Thymus (tissue), 11 donors: ENCODE measurements at regions not wholly inside any gene's neighbourhood (a gene's known extent, or its start where the extent isn't known, plus 50 kb on each side); places are given as distances from the start of the nearest gene placed in this dataset.
A peak's percentile ranks its signal among the peaks of the same experiment; 100 is the strongest.

Source experiments
- DNase-seq, 9 donors: peaks; one replicate each; pipeline ENCODE4 v3.0.0-alpha.2; 2013; ENCODE audit warnings: low spot score in 9 of 9, low read depth in 6 of 9, missing footprints in 1 of 9
- H3K27ac ChIP-seq, 2 donors: one replicate each; pipeline ENCODE4 v1.5.1; 2013; ENCODE audit warnings: control low read depth in 1 of 2, low read depth in 1 of 2, low read length in 1 of 2, mild to moderate bottlenecking in 1 of 2, moderate library complexity in 1 of 2
- H3K27me3 ChIP-seq, 2 donors: one replicate each; pipeline ENCODE4 v1.5.1; 2013; ENCODE audit warnings: low read length in 1 of 2; ENCODE audit not compliant: control insufficient read depth in 2 of 2, insufficient read depth in 1 of 2
- H3K36me3 ChIP-seq, 2 donors: one replicate each; pipeline ENCODE4 v1.5.1; 2013; ENCODE audit warnings: low read length in 1 of 2, mild to moderate bottlenecking in 1 of 2, moderate library complexity in 1 of 2; ENCODE audit not compliant: control insufficient read depth in 2 of 2, insufficient read depth in 2 of 2
- H3K4me1 ChIP-seq, 2 donors: one replicate each; pipeline ENCODE4 v1.5.1; 2013; ENCODE audit warnings: low read length in 2 of 2; ENCODE audit not compliant: control insufficient read depth in 2 of 2, insufficient read depth in 2 of 2
- H3K4me3 ChIP-seq, 2 donors: one replicate each; pipeline ENCODE4 v1.5.1; 2013; ENCODE audit warnings: low read length in 2 of 2, control low read depth in 1 of 2, mild to moderate bottlenecking in 1 of 2
- H3K9me3 ChIP-seq, 2 donors: one replicate each; pipeline ENCODE4 v1.5.1; 2013; ENCODE audit warnings: low read length in 1 of 2, mild to moderate bottlenecking in 1 of 2; ENCODE audit not compliant: control insufficient read depth in 2 of 2, insufficient read depth in 1 of 2
- WGBS: extraction: QIAGEN DNeasy Blood & Tissue Kit; methylation state at CpG from one replicate; pipeline ENCODE4 v1.1.7; 2013; 5-methylcytosine and 5-hydroxymethylcytosine counted together
- donor health status: healthy.

DNA sequence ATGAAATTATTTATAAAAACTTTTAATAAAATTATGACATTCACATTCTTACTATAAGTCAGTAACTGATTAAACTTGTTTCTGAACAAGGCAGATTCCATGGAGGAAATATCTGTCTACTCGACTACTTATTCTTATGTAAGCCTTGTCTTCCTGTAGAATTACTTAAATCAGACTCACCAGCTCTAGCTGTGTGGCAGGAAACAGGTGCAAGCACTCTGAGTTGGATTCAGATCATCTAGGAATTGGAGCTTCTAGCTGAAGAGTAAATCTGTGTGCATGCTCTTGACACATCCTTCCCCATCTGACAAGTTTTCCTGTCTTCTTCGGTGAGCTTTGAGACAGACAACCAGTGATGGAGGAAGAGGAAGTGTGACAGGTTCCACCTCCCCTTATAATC lies 284.7 kb downstream of the TRIB2 start:
- Histone ChIP-seq H3K4me1 (no peaks in the 10 kb centered on the region), H3K4me3 (no peak overlapping the region), H3K9me3 (no peaks in the 10 kb centered on the region), H3K27ac (no peak overlapping the region), H3K27me3 (no peaks in the 10 kb centered on the region), H3K36me3 (no peaks in the 10 kb centered on the region)
- DNase-seq: peak in 2 of 9 donors; percentile 8 to 19
- 7% methylated on average over 2 of the region's 2 CpGs for WGBS

DNA sequence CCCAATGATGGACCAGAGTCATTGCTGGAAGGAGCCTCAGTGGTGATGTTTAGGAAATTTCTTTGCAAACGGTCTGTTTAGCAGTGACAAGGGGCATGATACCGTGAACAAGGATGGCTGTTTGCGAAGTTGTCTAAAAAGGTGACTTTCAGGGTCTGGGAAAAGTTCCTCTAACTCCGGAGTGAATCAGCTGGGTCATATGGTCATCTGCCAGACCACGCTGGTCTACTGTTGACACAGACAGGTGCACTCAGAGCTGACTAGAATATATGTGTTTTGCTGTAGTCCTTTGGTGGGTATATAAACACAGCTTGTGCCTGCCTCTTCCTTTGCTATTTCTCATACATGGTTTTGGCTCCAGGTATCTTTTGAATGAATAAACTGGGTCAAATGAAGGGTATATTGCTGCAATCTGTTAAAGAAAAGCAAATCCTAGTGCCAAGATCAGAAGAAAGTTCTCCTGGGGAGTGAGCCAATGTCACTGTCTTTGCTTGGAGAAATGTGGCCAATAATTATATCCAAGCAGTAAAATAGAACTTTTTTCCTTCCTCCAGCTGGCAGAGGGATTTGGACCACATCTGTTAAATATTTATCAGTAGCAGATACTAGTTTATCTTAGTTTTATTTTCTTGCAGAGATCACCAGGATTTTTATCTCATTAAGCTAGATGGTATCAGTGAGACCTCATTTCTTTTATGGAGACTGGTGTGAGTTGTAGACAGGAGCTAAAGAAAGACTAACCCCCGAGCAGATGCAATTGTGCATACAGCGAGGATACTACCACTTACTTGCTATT lies 286.0 kb downstream of the TRIB2 start:
- H3K4me3 ChIP-seq: no peak overlapping the region
- H3K27me3 ChIP-seq: no peaks in the 10 kb centered on the region
- DNase-seq: no peak
- H3K27ac ChIP-seq: no peak overlapping the region
- 93% methylated on average over 7 of the region's 7 CpGs for WGBS
- no peaks in the 10 kb centered on the region for H3K36me3 ChIP-seq
- H3K4me1 ChIP-seq: no peaks in the 10 kb centered on the region
- H3K9me3 ChIP-seq: no peaks in the 10 kb centered on the region

DNA sequence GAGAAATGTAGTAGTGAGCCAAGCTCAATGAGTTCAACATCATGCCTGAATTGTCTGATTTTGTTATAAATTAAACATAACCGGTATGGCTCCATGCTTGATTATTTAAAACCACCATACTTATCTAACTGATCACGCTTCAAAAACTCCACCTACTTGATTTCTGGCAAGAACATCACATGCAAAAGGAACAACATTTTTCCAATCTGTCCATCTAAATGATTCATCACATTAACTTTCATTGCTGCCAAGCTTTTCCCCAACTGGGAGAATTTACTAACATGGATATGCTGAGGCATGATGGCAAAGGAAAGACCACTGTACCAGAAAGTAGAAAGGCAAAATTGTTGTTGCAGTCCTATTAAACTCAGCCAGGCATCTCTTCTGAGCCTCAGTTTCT lies 286.8 kb downstream of the TRIB2 start:
- DNase-seq: no peak
- H3K27ac ChIP-seq: no peak overlapping the region
- H3K27me3 ChIP-seq: no peaks in the 10 kb centered on the region
- 91% methylated on average over 2 of the region's 2 CpGs for WGBS
- no peaks in the 10 kb centered on the region for H3K36me3 ChIP-seq
- no peak overlapping the region for H3K4me3 ChIP-seq
- no peaks in the 10 kb centered on the region for H3K4me1 ChIP-seq
- no peaks in the 10 kb centered on the region for H3K9me3 ChIP-seq

DNA sequence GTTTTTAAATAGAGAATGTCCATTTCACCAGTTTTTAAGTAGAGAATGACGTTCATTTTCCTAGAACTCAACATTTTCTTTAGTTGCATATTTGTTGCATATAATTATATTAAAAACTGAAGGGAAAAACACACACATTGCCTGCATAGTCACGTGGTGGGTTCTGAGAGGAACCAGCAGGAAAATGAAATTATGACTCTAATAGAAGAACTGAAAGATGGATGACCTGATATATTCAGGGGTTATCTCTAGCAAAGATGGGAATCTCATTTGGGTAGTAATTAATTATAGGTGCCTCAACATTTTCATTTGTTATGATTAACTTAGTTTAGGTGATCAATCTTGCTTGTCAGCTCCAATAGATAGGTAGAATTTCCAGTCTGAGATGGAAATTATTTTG lies 288.3 kb downstream of the TRIB2 start:
- 94% methylated on average over 2 of the region's 2 CpGs for WGBS
- H3K27ac ChIP-seq: no peak overlapping the region

DNA sequence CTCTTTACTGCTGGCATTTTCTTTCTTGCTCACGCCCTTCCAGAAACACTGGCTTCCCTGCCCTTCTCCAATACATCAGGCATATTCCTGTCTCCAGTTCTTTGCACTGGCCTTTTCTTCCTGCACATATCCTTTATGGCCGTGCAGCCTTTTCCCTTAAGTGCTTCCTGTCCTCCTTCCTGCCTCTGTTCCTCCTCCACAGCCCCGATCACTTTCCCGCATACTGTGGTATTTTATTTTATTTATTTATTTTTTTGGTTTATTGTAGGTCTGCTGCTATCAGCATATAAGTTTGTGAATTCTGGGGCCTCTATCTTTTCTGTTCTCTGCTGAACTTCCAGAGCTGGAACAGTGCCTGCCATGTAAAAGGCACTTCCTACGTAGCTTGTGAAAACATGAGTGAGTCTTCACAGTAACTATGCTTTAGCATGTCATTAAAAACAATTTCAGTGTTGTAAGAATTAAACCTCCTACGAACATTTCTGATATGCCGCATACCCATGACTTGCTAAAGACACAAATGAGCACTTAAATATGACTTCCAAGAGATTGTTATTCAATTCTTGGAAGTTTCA lies 289.1 kb downstream of the TRIB2 start:
- 94% methylated on average over 7 of the region's 7 CpGs for WGBS
- no peak overlapping the region for H3K4me3 ChIP-seq
- no peaks in the 10 kb centered on the region for H3K27me3 ChIP-seq
- DNase-seq: no peak
- no peaks in the 10 kb centered on the region for H3K4me1 ChIP-seq
- no peaks in the 10 kb centered on the region for H3K36me3 ChIP-seq
- H3K27ac ChIP-seq: no peak overlapping the region
- H3K9me3 ChIP-seq: no peaks in the 10 kb centered on the region

More for the DNA sequence above, 288.3 kb downstream of the TRIB2 start:
- Histone ChIP-seq H3K27me3 (no peaks in the 10 kb centered on the region), H3K36me3 (no peaks in the 10 kb centered on the region), H3K4me1 (no peaks in the 10 kb centered on the region), H3K4me3 (no peak overlapping the region), H3K9me3 (no peaks in the 10 kb centered on the region)
- DNase-seq: no peak

DNA sequence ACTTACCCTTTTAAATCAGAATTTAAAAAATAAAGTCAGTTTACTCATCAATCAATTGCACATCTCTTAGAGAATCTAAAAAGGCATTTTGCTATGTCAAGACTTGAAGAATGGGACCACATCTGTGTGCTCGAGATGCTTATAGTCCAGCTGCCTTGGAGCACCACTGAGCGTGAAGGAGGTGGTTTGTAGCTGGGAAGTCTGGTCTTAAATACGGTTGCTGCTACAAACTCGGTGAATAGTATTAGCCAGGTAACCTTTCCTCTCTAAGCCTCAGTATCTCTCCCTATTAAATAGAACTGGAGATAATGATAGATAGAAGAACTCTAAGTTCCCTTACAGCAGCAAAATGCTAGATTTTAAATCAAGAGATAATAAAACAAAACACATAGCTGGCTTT lies 289.7 kb downstream of the TRIB2 start:
- Histone ChIP-seq H3K9me3 (no peaks in the 10 kb centered on the region), H3K4me3 (no peak overlapping the region), H3K27ac (no peak overlapping the region), H3K4me1 (no peaks in the 10 kb centered on the region), H3K36me3 (no peaks in the 10 kb centered on the region), H3K27me3 (no peaks in the 10 kb centered on the region)
- WGBS: 93% methylated on average over 4 of the region's 4 CpGs
- DNase-seq: no peak

DNA sequence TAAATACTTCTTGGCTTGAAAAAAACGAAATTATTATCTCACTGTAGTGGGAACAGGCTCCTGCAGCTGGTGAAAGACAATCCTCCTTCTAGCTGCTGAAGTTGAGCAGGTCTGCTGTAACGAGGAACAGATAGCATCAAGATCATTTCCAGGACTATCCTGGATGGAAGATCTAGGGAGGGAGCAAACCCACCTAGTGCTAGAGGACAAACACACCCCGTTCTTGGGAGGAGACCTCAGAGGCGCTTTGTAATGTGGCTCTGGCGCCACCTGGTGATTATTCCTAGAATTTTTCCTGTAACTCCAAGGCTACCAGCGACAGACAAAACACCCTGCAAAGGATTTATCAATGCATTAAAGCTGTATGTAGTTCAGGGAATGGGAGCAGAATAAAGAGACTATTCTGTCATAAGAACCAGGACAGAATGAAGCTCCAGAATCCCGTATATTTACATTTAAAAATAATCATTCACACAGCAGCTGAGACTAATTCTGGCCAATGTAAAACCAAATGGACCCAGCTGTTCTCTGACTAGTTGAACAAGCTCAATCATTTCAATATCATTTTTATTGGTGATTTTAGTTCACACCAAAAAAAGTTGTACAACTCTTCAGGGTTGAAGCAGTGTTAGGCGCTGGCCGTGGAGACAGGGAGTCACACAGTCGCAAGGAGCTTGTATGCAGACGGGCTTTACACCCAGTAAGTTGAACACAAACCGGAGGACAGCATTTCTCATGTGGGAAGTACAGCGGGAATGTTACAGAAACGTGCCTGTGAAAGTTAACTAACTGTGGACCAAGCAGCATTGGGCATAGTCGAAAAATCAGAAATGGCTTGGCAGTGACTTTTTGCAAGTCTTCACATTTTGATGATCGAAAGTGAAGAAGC lies 290.3 kb downstream of the TRIB2 start:
- Histone ChIP-seq H3K27me3 (no peaks in the 10 kb centered on the region), H3K4me3 (no peak overlapping the region), H3K9me3 (no peaks in the 10 kb centered on the region), H3K4me1 (no peaks in the 10 kb centered on the region), H3K27ac (no peak overlapping the region), H3K36me3 (no peaks in the 10 kb centered on the region)
- 46% methylated on average over 16 of the region's 16 CpGs for WGBS
- peak; percentile 41 to 80 (median 62) for DNase-seq

DNA sequence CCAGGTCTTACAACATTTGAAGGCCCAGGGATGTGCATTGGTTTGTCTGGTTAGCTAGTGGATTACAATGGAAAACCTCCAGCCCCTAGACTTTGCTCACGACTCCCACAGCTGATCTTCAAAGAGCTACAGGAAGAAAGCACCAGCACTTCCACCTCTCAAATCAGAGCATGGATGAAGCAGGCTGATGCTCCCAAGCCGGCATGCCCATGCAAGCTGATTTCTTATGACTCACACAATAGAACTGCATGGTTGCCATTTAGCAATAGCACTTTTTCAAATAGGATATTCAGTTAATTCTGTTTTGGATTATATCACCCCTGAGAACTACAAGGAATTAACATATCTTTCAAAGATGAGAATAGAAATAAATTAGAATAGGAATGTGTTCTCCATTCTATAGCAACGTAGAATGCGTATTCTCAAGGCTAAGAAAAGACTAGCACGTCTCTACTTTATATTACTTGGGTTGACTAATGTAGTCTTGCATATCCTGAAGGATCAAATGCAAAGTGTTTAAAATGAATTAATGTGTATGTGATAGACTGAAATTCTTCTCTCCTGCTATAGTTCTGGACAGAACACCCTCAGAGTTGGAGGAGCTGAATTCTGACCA lies 292.4 kb downstream of the TRIB2 start:
- DNase-seq: no peak
- no peak overlapping the region for H3K4me3 ChIP-seq
- no peak overlapping the region for H3K27ac ChIP-seq
- no peaks in the 10 kb centered on the region for H3K4me1 ChIP-seq
- no peaks in the 10 kb centered on the region for H3K27me3 ChIP-seq
- 94% methylated on average over 5 of the region's 5 CpGs for WGBS
- H3K9me3 ChIP-seq: no peaks in the 10 kb centered on the region
- no peaks in the 10 kb centered on the region for H3K36me3 ChIP-seq

DNA sequence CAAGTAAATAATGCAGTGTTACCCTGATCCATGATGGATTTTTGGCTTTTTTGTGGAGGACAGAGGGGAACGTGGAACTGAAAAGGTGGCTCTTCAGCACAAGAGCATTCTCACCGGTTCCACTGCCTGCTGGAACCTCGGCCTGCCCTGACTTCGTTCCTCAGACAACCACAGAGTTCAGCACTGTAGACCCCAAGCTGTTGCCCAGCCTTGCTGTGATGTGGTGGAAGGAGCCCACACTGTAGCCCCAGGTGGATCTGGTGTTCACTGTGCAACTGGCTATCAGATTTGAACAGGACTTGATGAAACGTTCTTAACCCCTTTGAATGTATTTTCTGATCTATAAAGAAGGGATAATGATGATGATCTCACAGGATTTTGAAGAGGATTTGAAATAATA lies 293.5 kb downstream of the TRIB2 start:
- no peaks in the 10 kb centered on the region for H3K4me1 ChIP-seq
- no peak overlapping the region for H3K4me3 ChIP-seq
- no peaks in the 10 kb centered on the region for H3K36me3 ChIP-seq
- DNase-seq: no peak
- H3K27me3 ChIP-seq: no peaks in the 10 kb centered on the region
- H3K27ac ChIP-seq: no peak overlapping the region
- 74% methylated on average over 5 of the region's 5 CpGs for WGBS
- no peaks in the 10 kb centered on the region for H3K9me3 ChIP-seq
